ENCODE measurements at regions not wholly inside any gene's neighbourhood (a gene's known extent, or its start where the extent isn't known, plus 50 kb on each side); places are given as distances from the start of the nearest gene placed in this dataset.

- Histone ChIP-seq H3K27ac (ENCODE audit: low read depth, low read length) (no peak overlapping the region), H3K4me3 (ENCODE audit: low read length) (no peak overlapping the region), H3K36me3 (ENCODE audit: control insufficient read depth, insufficient read depth, low read length) (no peaks in the 10 kb centered on the region), H3K27me3 (ENCODE audit: control insufficient read depth, insufficient read depth, low read length) (no peaks in the 10 kb centered on the region), H3K4me1 (ENCODE audit: control insufficient read depth, insufficient read depth, low read length) (no peaks in the 10 kb centered on the region), H3K9ac (ENCODE audit: low read length) (no peak overlapping the region)
Observed at GRCh38 chr11:27287205-27287604, 75.8 kb downstream of the CCDC34 start.

- Histone ChIP-seq H3K36me3 (ENCODE audit: control insufficient read depth, insufficient read depth, low read length) (no peaks in the 10 kb centered on the region), H3K4me3 (ENCODE audit: low read length) (no peak overlapping the region), H3K9ac (ENCODE audit: low read length) (no peak overlapping the region), H3K27me3 (ENCODE audit: control insufficient read depth, insufficient read depth, low read length) (no peaks in the 10 kb centered on the region), H3K4me1 (ENCODE audit: control insufficient read depth, insufficient read depth, low read length) (no peaks in the 10 kb centered on the region), H3K27ac (ENCODE audit: low read depth, low read length) (no peak overlapping the region)
Observed at GRCh38 chr11:27285761-27286160, 77.3 kb downstream of the CCDC34 start.

GRCh38 chr11:27282806-27283205 is 80.2 kb downstream of the CCDC34 start:
- no peaks in the 10 kb centered on the region for H3K4me1 ChIP-seq (ENCODE audit: control insufficient read depth, insufficient read depth, low read length)
- no peaks in the 10 kb centered on the region for H3K36me3 ChIP-seq (ENCODE audit: control insufficient read depth, insufficient read depth, low read length)
- no peak overlapping the region for H3K27ac ChIP-seq (ENCODE audit: low read depth, low read length)
- H3K9ac ChIP-seq (ENCODE audit: low read length) = no peak overlapping the region
- no peaks in the 10 kb centered on the region for H3K27me3 ChIP-seq (ENCODE audit: control insufficient read depth, insufficient read depth, low read length)
- H3K4me3 ChIP-seq (ENCODE audit: low read length) = no peak overlapping the region

- Histone ChIP-seq H3K27me3 (ENCODE audit: control insufficient read depth, insufficient read depth, low read length) (no peaks in the 10 kb centered on the region), H3K4me1 (ENCODE audit: control insufficient read depth, insufficient read depth, low read length) (no peaks in the 10 kb centered on the region), H3K4me3 (ENCODE audit: low read length) (no peak overlapping the region), H3K9ac (ENCODE audit: low read length) (no peak overlapping the region), H3K27ac (ENCODE audit: low read depth, low read length) (no peak overlapping the region), H3K36me3 (ENCODE audit: control insufficient read depth, insufficient read depth, low read length) (no peaks in the 10 kb centered on the region)
Observed at GRCh38 chr11:27281740-27282590, 81.0 kb downstream of the CCDC34 start.

GRCh38 chr11:27281276-27281675 is 81.7 kb downstream of the CCDC34 start:
- Histone ChIP-seq H3K9ac (ENCODE audit: low read length) (no peak overlapping the region), H3K27me3 (ENCODE audit: control insufficient read depth, insufficient read depth, low read length) (no peaks in the 10 kb centered on the region), H3K4me1 (ENCODE audit: control insufficient read depth, insufficient read depth, low read length) (no peaks in the 10 kb centered on the region), H3K36me3 (ENCODE audit: control insufficient read depth, insufficient read depth, low read length) (no peaks in the 10 kb centered on the region), H3K27ac (ENCODE audit: low read depth, low read length) (no peak overlapping the region), H3K4me3 (ENCODE audit: low read length) (no peak overlapping the region)

GRCh38 chr11:27280140-27280539 is 82.9 kb downstream of the CCDC34 start:
- Histone ChIP-seq H3K27me3 (ENCODE audit: control insufficient read depth, insufficient read depth, low read length) (no peaks in the 10 kb centered on the region), H3K27ac (ENCODE audit: low read depth, low read length) (no peak overlapping the region), H3K4me1 (ENCODE audit: control insufficient read depth, insufficient read depth, low read length) (no peaks in the 10 kb centered on the region)

GRCh38 chr11:27279460-27279859 is 83.6 kb downstream of the CCDC34 start:
- Histone ChIP-seq H3K9ac (ENCODE audit: low read length) (no peak overlapping the region), H3K36me3 (ENCODE audit: control insufficient read depth, insufficient read depth, low read length) (no peaks in the 10 kb centered on the region), H3K4me1 (ENCODE audit: control insufficient read depth, insufficient read depth, low read length) (no peaks in the 10 kb centered on the region), H3K4me3 (ENCODE audit: low read length) (no peak overlapping the region), H3K27ac (ENCODE audit: low read depth, low read length) (no peak overlapping the region), H3K27me3 (ENCODE audit: control insufficient read depth, insufficient read depth, low read length) (no peaks in the 10 kb centered on the region)

More at GRCh38 chr11:27280140-27280539, 82.9 kb downstream of the CCDC34 start:
- no peak overlapping the region for H3K4me3 ChIP-seq (ENCODE audit: low read length)
- no peak overlapping the region for H3K9ac ChIP-seq (ENCODE audit: low read length)
- H3K36me3 ChIP-seq (ENCODE audit: control insufficient read depth, insufficient read depth, low read length) = no peaks in the 10 kb centered on the region

- Histone ChIP-seq H3K4me1 (ENCODE audit: control insufficient read depth, insufficient read depth, low read length) (no peaks in the 10 kb centered on the region), H3K4me3 (ENCODE audit: low read length) (no peak overlapping the region), H3K36me3 (ENCODE audit: control insufficient read depth, insufficient read depth, low read length) (no peaks in the 10 kb centered on the region), H3K27me3 (ENCODE audit: control insufficient read depth, insufficient read depth, low read length) (no peaks in the 10 kb centered on the region), H3K27ac (ENCODE audit: low read depth, low read length) (no peak overlapping the region), H3K9ac (ENCODE audit: low read length) (no peak overlapping the region)
Observed at GRCh38 chr11:27277843-27278242, 85.2 kb downstream of the CCDC34 start.

- Histone ChIP-seq H3K27ac (ENCODE audit: low read depth, low read length) (no peak overlapping the region), H3K4me1 (ENCODE audit: control insufficient read depth, insufficient read depth, low read length) (no peaks in the 10 kb centered on the region), H3K9ac (ENCODE audit: low read length) (no peak overlapping the region), H3K27me3 (ENCODE audit: control insufficient read depth, insufficient read depth, low read length) (no peaks in the 10 kb centered on the region), H3K36me3 (ENCODE audit: control insufficient read depth, insufficient read depth, low read length) (no peaks in the 10 kb centered on the region), H3K4me3 (ENCODE audit: low read length) (no peak overlapping the region)
Observed at GRCh38 chr11:27276141-27276540, 86.9 kb downstream of the CCDC34 start.

GRCh38 chr11:27274854-27275395 is 88.1 kb downstream of the CCDC34 start:
- H3K4me1 ChIP-seq (ENCODE audit: control insufficient read depth, insufficient read depth, low read length) = no peaks in the 10 kb centered on the region
- H3K27ac ChIP-seq (ENCODE audit: low read depth, low read length) = no peak overlapping the region
- H3K9ac ChIP-seq (ENCODE audit: low read length) = no peak overlapping the region
- no peak overlapping the region for H3K4me3 ChIP-seq (ENCODE audit: low read length)
- H3K36me3 ChIP-seq (ENCODE audit: control insufficient read depth, insufficient read depth, low read length) = no peaks in the 10 kb centered on the region
- H3K27me3 ChIP-seq (ENCODE audit: control insufficient read depth, insufficient read depth, low read length) = no peaks in the 10 kb centered on the region

- H3K27ac ChIP-seq (ENCODE audit: low read depth, low read length) = no peak overlapping the region
- no peaks in the 10 kb centered on the region for H3K27me3 ChIP-seq (ENCODE audit: control insufficient read depth, insufficient read depth, low read length)
- H3K9ac ChIP-seq (ENCODE audit: low read length) = no peak overlapping the region
- H3K4me1 ChIP-seq (ENCODE audit: control insufficient read depth, insufficient read depth, low read length) = no peaks in the 10 kb centered on the region
- no peak overlapping the region for H3K4me3 ChIP-seq (ENCODE audit: low read length)
- H3K36me3 ChIP-seq (ENCODE audit: control insufficient read depth, insufficient read depth, low read length) = no peaks in the 10 kb centered on the region
Observed at GRCh38 chr11:27266125-27266524, 96.9 kb downstream of the CCDC34 start.

GRCh38 chr11:27263986-27264385 is 99.0 kb downstream of the CCDC34 start:
- Histone ChIP-seq H3K9ac (ENCODE audit: low read length) (no peak overlapping the region), H3K4me3 (ENCODE audit: low read length) (no peak overlapping the region), H3K27ac (ENCODE audit: low read depth, low read length) (no peak overlapping the region), H3K27me3 (ENCODE audit: control insufficient read depth, insufficient read depth, low read length) (no peaks in the 10 kb centered on the region), H3K4me1 (ENCODE audit: control insufficient read depth, insufficient read depth, low read length) (no peaks in the 10 kb centered on the region), H3K36me3 (ENCODE audit: control insufficient read depth, insufficient read depth, low read length) (no peaks in the 10 kb centered on the region)

GRCh38 chr11:27263046-27263445 is 100.0 kb downstream of the CCDC34 start:
- H3K4me3 ChIP-seq (ENCODE audit: low read length) = no peak overlapping the region
- H3K4me1 ChIP-seq (ENCODE audit: control insufficient read depth, insufficient read depth, low read length) = no peaks in the 10 kb centered on the region
- no peaks in the 10 kb centered on the region for H3K36me3 ChIP-seq (ENCODE audit: control insufficient read depth, insufficient read depth, low read length)
- no peak overlapping the region for H3K27ac ChIP-seq (ENCODE audit: low read depth, low read length)
- H3K9ac ChIP-seq (ENCODE audit: low read length) = no peak overlapping the region
- no peaks in the 10 kb centered on the region for H3K27me3 ChIP-seq (ENCODE audit: control insufficient read depth, insufficient read depth, low read length)
